D721Med (cell line): ENCODE measurements at regions not wholly inside any gene's neighbourhood (a gene's known extent, or its start where the extent isn't known, plus 50 kb on each side); places are given as distances from the start of the nearest gene placed in this dataset.

Source experiments
- DNase-seq: peaks from one replicate; pipeline ENCODE4 v3.0.0; 2011; ENCODE audit warnings: low spot score; ENCODE audit not compliant: insufficient read length
- FAIRE-seq: peaks from 2 replicates; lab custom pipeline; 2011; peaks lifted over from hg19 to GRCh38; lab: Jason Lieb, UNC
- CTCF ChIP-seq: IDR thresholded peaks from 2 replicates; pipeline ENCODE4 v1.5.1; 2012; ENCODE audit warnings: mild to moderate bottlenecking, control low read depth; ENCODE audit not compliant: insufficient read depth; ENCODE audit errors: missing control alignments

- FAIRE-seq = no peak
- TF ChIP-seq CTCF = no peak
- DNase-seq = no peak
Measured at GRCh38 chr1:80509965-80510522, 1290.7 kb upstream of the ADGRL2 start.

GRCh38 chr1:80506216-80506615 lies 1294.5 kb upstream of the ADGRL2 start:
- no peak for TF ChIP-seq CTCF
- FAIRE-seq = no peak
- DNase-seq = no peak

- DNase-seq (no peak), FAIRE-seq (no peak)
- TF ChIP-seq CTCF = no peak
Measured at GRCh38 chr1:80498673-80499072, 1302.1 kb upstream of the ADGRL2 start.

GRCh38 chr1:80495806-80496205 lies 1304.9 kb upstream of the ADGRL2 start:
- no peak for TF ChIP-seq CTCF
- no peak for DNase-seq
- no peak for FAIRE-seq

GRCh38 chr1:80472145-80472544 lies 1328.6 kb upstream of the ADGRL2 start:
- no peak for FAIRE-seq
- no peak for DNase-seq
- no peak for TF ChIP-seq CTCF

- TF ChIP-seq CTCF = no peak
- FAIRE-seq (no peak), DNase-seq (no peak)
Measured at GRCh38 chr1:80468356-80468755, 1332.4 kb upstream of the ADGRL2 start.

- DNase-seq = no peak
- no peak for TF ChIP-seq CTCF
- no peak for FAIRE-seq
Measured at GRCh38 chr1:80462006-80462405, 1338.7 kb upstream of the ADGRL2 start.
